Rectal smooth muscle tissue (tissue), 1 donor: ENCODE measurements at regions not wholly inside any gene's neighbourhood (a gene's known extent, or its start where the extent isn't known, plus 50 kb on each side); places are given as distances from the start of the nearest gene placed in this dataset.

ENCODE experiments used
- H3K27ac ChIP-seq: one replicate; pipeline ENCODE4 v1.7.0; 2013; ENCODE audit warnings: low read depth, low read length, inconsistent platforms
- H3K27me3 ChIP-seq: one replicate; pipeline ENCODE4 v1.7.0; 2013; ENCODE audit warnings: low read length; ENCODE audit not compliant: control insufficient read depth, insufficient read depth
- H3K36me3 ChIP-seq: one replicate; pipeline ENCODE4 v1.7.0; 2013; ENCODE audit warnings: low read length; ENCODE audit not compliant: control insufficient read depth, insufficient read depth
- H3K4me1 ChIP-seq: one replicate; pipeline ENCODE4 v1.7.0; 2013; ENCODE audit warnings: low read length; ENCODE audit not compliant: control insufficient read depth, insufficient read depth
- H3K4me3 ChIP-seq: one replicate; pipeline ENCODE4 v1.7.0; 2013; ENCODE audit warnings: low read length
- H3K9ac ChIP-seq: one replicate; pipeline ENCODE4 v1.7.0; 2013; ENCODE audit warnings: low read length

GRCh38 chr5:87503004-87503403 is 90.3 kb upstream of the CCNH start:
- Histone ChIP-seq H3K27ac (no peak overlapping the region), H3K36me3 (no peaks in the 10 kb centered on the region), H3K9ac (no peak overlapping the region), H3K27me3 (no peaks in the 10 kb centered on the region), H3K4me1 (no peaks in the 10 kb centered on the region), H3K4me3 (no peak overlapping the region)

DNA sequence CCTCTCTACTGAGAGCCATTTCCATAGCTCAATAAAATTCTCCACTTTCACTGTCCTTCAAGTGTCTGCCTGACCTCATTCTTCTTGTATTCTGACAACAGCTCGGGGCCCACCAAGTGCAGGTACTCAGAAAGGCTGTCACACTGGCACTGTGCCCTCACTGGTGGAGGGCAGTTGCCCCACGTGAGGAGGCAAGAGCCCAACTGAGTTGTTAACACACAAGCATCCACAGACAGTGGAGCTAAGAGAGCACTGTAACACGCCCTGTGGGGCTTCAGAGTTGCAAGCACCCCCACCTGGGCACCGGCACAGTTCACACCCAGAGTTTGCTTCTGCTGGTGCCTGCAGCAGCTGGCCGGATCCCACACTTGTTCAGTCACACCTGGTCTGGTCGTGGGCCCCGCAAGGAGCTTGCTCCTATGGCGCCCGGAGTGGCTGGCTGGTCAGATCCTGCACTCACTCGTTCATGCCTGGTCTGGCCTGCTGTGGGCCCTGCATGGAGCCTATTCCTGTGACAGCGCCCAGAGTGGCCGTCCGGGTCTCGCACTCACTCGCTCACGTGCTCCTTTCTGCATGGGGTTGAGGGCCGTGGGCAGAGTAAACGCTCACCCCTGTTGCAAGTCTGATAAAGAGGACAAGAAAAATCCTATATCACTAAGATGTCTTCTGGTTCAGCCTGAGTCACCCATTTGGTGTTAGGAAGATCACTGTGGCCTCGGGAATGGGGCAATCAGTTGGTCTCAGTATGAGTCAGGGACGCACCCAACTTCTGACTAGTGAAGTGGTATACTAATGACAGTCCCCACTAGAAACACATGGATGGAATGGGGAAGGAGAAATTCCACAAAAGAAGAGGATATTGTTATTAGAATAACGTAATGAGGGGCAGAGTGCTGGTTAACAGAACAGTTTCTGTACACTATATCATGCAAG is 87.0 kb upstream of the CCNH start:
- Histone ChIP-seq H3K4me3 (no peak overlapping the region), H3K27me3 (no peaks in the 10 kb centered on the region), H3K9ac (no peak overlapping the region), H3K4me1 (no peaks in the 10 kb centered on the region), H3K36me3 (no peaks in the 10 kb centered on the region), H3K27ac (no peak overlapping the region)
